ENCODE measurements at regions not wholly inside any gene's neighbourhood (a gene's known extent, or its start where the extent isn't known, plus 50 kb on each side); places are given as distances from the start of the nearest gene placed in this dataset.
A peak's percentile ranks its signal among the peaks of the same experiment; 100 is the strongest.

GRCh38 chr13:40503011-40503410 is 163.4 kb downstream of the FOXO1 start:
- no peaks in the 10 kb centered on the region for H3K27me3 ChIP-seq (ENCODE audit: insufficient read depth, poor library complexity, severe bottlenecking)
- H3K27ac ChIP-seq (ENCODE audit: poor library complexity, severe bottlenecking), result no peak overlapping the region
- no peak overlapping the region for H3K4me3 ChIP-seq (ENCODE audit: severe bottlenecking)
- TF ChIP-seq, protein P1, sequence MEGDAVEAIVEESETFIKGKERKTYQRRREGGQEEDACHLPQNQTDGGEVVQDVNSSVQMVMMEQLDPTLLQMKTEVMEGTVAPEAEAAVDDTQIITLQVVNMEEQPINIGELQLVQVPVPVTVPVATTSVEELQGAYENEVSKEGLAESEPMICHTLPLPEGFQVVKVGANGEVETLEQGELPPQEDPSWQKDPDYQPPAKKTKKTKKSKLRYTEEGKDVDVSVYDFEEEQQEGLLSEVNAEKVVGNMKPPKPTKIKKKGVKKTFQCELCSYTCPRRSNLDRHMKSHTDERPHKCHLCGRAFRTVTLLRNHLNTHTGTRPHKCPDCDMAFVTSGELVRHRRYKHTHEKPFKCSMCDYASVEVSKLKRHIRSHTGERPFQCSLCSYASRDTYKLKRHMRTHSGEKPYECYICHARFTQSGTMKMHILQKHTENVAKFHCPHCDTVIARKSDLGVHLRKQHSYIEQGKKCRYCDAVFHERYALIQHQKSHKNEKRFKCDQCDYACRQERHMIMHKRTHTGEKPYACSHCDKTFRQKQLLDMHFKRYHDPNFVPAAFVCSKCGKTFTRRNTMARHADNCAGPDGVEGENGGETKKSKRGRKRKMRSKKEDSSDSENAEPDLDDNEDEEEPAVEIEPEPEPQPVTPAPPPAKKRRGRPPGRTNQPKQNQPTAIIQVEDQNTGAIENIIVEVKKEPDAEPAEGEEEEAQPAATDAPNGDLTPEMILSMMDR (IDR thresholded peaks at IDR 0.05; ENCODE audit: poor library complexity, severe bottlenecking), result no peak
- ATAC-seq (ENCODE audit: low read depth) (no peak), DNase-seq (ENCODE audit: low spot score) (no peak)
- H3K9me3 ChIP-seq (ENCODE audit: severe bottlenecking), result no peaks in the 10 kb centered on the region
- peaks cover 3% of the 10 kb centered on the region for H3K4me1 ChIP-seq (ENCODE audit: insufficient read depth, poor library complexity, severe bottlenecking)
- no peaks in the 10 kb centered on the region for H3K36me3 ChIP-seq (ENCODE audit: low read depth)

DNA sequence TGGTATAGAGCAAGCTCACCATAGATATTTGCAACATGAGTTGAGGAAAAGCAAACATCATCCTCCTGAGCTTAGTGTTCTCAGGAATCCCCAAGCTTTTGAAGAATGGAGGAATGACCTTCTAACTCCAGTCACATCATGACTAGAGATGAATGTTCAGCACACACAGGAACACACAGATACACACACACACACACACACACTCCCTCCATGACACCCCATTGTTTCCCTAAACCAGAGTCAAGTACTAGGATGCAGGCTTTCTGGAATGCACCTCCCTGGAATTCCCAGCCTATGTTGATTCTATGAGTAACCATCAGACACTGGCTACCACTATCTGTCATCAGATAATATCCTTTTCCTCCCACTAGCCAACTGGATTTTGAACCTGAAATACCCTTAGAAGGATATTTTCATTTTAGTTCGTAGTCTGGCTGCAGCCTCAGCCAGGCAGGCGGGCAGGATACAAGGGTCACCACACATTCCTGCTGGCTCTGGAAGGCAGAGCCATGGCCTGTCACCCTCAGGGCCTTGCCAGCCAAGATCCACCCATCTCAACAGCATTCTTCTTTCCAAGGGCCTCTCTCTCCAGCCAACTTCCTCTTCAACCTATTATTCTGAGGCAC is 162.4 kb downstream of the FOXO1 start:
- Histone ChIP-seq H3K27ac (ENCODE audit: poor library complexity, severe bottlenecking) (no peak overlapping the region), H3K4me1 (ENCODE audit: insufficient read depth, poor library complexity, severe bottlenecking) (peaks cover 3% of the 10 kb centered on the region), H3K9me3 (ENCODE audit: severe bottlenecking) (no peaks in the 10 kb centered on the region), H3K27me3 (ENCODE audit: insufficient read depth, poor library complexity, severe bottlenecking) (no peaks in the 10 kb centered on the region), H3K36me3 (ENCODE audit: low read depth) (no peaks in the 10 kb centered on the region), H3K4me3 (ENCODE audit: severe bottlenecking) (no peak overlapping the region)
- peak; percentile 73 for ATAC-seq (ENCODE audit: low read depth)
- no peak for DNase-seq (ENCODE audit: low spot score)
- TF ChIP-seq, protein P1 (IDR thresholded peaks at IDR 0.05; ENCODE audit: poor library complexity, severe bottlenecking), result no peak

- DNase-seq (ENCODE audit: low spot score) (no peak), ATAC-seq (ENCODE audit: low read depth) (no peak)
- no peaks in the 10 kb centered on the region for H3K9me3 ChIP-seq (ENCODE audit: severe bottlenecking)
- no peaks in the 10 kb centered on the region for H3K36me3 ChIP-seq (ENCODE audit: low read depth)
- no peak overlapping the region for H3K27ac ChIP-seq (ENCODE audit: poor library complexity, severe bottlenecking)
- TF ChIP-seq, protein P1 (IDR thresholded peaks at IDR 0.05; ENCODE audit: poor library complexity, severe bottlenecking), result no peak
- H3K27me3 ChIP-seq (ENCODE audit: insufficient read depth, poor library complexity, severe bottlenecking), result no peaks in the 10 kb centered on the region
- peaks cover 3% of the 10 kb centered on the region for H3K4me1 ChIP-seq (ENCODE audit: insufficient read depth, poor library complexity, severe bottlenecking)
- H3K4me3 ChIP-seq (ENCODE audit: severe bottlenecking), result no peak overlapping the region
Observed at GRCh38 chr13:40504641-40505040, 161.8 kb downstream of the FOXO1 start.

- H3K9me3 ChIP-seq (ENCODE audit: severe bottlenecking), result no peaks in the 10 kb centered on the region
- H3K27ac ChIP-seq (ENCODE audit: poor library complexity, severe bottlenecking), result no peak overlapping the region
- no peak overlapping the region for H3K4me3 ChIP-seq (ENCODE audit: severe bottlenecking)
- peaks cover 3% of the 10 kb centered on the region for H3K4me1 ChIP-seq (ENCODE audit: insufficient read depth, poor library complexity, severe bottlenecking)
- H3K36me3 ChIP-seq (ENCODE audit: low read depth), result no peaks in the 10 kb centered on the region
- ATAC-seq (ENCODE audit: low read depth) (no peak), DNase-seq (ENCODE audit: low spot score) (no peak)
- H3K27me3 ChIP-seq (ENCODE audit: insufficient read depth, poor library complexity, severe bottlenecking), result no peaks in the 10 kb centered on the region
- TF ChIP-seq, protein P1 (IDR thresholded peaks at IDR 0.05; ENCODE audit: poor library complexity, severe bottlenecking), result no peak
Observed at GRCh38 chr13:40505196-40505595, 161.2 kb downstream of the FOXO1 start.

All from RWPE2 (cell line).